NOMO-1 treated with dmso at 0.1 percent for 144 hours (cell line): ENCODE measurements at regions not wholly inside any gene's neighbourhood (a gene's known extent, or its start where the extent isn't known, plus 50 kb on each side); places are given as distances from the start of the nearest gene placed in this dataset.

ENCODE experiments used
- DNase-seq: peaks from one replicate; lab custom pipeline; 2025; ENCODE audit not compliant: unreplicated experiment; lab: John Stamatoyannopoulos, UW

DNA sequence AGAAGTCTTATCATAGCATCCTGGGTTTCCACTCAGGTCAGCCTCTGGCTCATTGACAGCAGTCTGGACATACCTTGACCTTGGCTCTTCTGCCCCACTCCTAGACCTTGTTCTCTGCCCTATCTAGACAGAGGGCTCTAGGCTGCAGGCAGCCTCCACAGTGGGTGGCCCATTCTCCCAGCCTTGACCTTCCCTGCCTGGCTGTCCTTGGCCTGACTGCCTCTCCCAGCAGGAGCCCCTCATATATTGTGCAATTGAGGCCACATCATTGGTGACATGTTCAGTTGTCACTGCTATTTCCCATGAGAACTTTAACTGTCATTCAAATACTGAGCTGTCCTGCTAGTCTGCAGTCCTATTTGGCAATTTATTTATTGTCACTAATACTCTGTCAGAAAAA, 503.4 kb downstream of the PLXNA4 start:
- DNase-seq = no peak

DNA sequence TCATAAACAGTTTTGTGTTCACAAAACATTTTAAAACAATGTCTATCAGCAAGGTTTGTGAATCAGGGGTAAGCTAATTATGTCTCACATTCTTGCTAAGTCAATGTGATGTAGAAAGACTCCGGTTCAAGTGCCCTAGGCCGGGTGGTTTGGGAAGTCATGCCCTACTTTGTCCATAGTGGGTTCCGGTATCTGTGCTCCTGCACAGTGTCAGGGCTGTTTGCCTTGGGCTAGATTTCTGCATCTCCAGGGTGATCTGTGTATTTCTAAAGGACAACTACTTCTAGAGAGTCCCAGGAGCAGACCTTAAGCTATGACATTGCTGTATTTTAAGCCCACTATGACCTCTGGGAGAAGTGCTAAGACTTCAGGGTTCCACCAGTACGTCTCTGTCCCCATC, 504.1 kb downstream of the PLXNA4 start:
- no peak for DNase-seq

DNA sequence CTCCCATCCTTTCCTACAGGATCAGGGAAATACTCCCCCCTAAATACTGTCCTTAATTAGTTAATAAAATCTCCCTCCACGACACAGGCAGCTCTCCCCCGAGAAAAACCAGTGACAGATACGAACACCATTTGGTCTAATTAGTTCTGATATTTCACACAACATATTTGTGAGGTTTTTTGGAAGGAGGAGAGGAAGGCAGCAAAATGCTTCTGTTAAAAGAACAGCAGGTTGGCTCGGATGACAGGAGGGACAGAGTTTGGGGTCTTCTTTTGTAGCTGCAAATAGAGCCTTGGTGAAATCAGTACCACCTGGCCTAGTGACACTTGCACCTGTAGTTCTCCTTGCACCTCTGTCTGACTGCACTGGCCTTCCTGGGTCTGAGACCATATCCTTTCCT, 507.0 kb downstream of the PLXNA4 start:
- DNase-seq = no peak

DNA sequence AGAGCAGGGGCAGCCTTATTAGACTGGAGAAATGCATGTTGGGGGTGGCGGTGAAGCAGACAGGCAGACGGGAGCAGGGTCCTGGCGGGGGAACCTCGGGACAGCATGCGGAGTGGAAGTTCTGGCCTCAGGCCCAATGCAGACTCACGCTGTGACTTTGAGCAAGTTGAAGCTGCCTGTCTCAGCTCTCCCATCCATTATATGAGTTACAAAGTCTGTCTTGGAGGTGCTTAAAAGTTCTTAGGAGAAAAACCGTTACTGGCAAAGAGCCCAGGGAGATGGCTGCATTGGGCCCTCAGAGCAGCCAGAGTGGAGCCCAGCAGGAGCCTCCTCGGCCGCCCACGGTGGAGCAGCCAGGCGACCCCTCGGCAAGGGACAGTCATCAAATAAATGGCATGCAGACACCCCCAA, 509.5 kb downstream of the PLXNA4 start:
- DNase-seq = no peak

DNA sequence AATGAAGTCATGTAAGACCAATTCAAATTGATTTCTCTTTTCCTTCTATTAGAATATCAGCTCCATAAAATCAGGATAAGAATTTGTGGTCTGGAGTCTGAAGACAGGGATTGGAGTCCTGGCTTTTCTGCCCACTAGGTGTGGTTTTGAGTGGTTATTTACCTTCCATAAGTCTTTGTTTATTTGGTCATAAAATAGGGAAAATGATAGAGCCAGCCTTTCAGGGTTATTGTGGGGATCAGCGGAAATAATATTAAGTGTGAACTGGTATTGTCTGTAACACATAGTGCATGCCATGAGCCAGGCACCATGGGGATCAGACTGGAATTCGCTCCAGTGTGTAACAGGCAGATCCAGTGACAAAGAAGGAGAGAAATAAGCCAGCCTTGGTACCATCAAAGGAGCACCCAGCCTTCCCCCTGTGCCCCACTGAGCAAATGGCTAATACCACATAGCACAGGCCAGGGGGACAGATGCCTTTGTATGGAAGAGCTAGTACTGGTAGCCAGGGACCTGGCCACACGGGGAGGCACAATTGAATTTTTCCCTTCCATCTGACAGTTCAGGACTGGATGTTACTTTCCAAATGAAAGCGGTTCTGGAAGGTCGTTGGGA, 509.7 kb upstream of the PODXL start:
- no peak for DNase-seq

DNA sequence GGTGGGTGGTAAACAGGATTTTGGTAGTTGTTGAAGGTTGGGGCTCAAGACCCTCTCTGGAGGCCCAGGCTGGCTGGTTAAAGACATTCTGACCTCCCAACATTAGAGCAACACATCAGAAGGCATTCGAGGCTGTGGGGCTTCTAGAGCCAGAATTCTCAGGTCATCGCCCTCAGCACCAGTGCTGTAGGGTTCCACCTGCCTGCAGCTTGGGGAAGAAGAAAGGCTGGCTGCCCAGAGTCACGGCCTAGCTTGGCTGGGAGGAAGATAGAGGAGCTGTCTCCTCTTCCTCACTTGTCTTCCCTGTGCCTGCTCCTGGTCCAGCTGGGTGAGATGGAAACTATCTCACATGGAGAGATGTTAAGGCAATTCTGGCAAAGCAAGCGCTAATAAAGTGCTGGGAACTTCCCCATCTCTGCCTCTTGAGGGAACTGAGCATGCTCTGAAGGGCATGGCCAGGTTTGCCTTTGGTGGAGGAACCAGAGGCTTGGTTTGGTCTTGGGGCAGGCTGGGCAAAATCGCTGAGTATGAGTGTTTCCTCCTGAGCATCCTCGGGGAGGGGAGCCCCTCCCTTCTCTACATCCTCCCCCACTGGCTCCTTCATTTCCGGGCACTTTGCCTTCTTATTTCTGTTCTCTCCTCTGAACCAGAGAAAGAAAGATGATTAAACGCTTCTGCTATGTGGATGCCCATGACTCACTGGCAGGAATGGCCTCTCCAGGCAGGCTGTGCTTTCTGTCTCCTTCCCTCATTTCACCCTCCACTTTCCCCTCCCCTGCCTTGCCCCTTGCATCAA, 509.0 kb upstream of the PODXL start:
- DNase-seq = no peak

DNA sequence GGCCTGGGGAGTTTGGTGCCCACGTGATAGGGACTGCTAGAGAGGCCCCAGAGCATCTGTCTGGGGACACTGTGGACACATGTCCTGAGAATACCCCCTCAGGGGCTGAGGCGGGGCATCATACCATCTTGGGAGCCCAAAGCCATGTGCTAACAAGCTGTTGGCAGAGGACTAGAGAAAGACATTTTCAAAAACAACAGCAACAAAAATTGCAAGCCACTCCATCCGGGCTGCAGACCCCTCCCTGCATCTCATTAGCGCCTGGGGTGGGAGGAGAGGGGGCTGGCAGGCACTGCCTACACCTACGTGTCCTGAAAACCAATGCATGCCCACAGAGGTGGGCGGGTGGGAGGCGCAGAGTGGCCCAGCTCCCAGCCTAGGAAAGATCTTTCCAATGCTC, 507.4 kb upstream of the PODXL start:
- DNase-seq = no peak

DNA sequence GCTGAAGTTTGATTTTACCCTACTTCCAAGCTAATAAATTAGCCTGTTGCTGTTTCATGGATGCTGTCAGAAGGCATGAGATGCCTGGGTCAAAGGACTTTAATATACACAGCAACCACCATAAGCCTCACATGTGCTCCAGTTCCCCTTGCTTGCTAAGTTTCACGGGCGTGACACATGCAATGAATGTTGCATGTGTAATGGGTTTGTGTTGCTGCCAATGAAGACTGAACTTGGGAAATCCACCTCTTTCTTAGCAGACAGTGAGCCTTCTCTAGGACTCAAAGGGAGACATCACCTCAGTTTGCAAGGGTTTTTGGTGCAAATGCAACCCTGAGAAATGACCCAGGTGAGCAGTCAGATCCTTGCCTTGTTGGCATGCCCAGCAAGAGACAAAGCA, 505.5 kb upstream of the PODXL start:
- no peak for DNase-seq

DNA sequence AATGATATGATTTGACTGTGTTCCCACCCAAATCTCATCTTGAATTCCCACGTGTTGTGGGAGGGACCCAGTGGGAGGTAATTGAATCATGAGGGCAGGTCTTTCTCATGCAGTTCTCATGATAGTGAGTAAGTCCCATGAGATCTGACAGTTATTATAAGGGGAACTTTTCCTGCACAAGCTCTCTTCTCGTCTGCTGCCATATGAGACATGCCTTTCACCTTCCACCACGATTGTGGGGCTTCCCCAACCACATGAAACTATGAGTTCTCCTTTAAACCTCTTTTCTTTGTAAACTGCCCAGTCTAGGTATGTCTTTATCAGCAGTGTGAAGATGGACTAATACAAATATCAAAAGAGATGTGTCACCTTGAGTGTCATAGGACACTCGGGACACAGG, 502.7 kb upstream of the PODXL start:
- DNase-seq = no peak

DNA sequence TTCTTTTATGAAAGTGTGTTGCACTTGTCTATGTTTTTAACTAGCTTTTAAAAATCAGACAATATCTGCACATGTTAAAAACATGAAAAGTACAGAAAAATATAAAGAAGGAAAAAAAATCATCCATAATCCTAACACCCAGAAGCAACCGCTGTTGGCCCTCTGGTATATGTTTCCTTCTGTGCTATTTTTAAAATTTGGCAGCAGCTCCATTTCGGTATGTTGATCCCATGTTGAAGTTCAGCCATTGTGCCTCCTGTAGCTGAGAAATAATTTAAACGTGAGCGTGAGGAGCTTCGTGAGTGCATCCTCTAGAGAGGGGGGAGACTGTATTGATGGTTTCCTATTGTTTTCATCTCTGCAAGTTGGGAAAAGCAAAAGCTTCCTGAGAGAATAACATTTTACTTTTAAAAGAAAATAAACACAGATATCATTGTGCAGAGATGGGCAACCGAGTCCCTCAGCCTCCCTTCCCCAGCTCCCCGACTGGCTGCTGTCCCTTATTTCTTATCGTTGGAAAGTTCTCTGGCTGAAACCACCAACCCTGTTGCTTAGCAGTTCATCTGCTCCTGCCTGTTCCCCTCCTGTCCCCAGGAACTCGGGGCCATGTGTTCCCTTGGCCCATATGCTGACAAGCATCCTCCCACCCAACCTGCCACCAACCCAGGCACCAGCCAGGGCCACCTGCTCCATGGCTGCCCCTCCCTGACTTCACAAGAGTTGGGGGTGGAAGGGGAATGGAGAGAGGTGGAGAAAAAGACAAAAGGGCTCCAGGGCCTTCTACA, 499.1 kb upstream of the PODXL start:
- DNase-seq = no peak

DNA sequence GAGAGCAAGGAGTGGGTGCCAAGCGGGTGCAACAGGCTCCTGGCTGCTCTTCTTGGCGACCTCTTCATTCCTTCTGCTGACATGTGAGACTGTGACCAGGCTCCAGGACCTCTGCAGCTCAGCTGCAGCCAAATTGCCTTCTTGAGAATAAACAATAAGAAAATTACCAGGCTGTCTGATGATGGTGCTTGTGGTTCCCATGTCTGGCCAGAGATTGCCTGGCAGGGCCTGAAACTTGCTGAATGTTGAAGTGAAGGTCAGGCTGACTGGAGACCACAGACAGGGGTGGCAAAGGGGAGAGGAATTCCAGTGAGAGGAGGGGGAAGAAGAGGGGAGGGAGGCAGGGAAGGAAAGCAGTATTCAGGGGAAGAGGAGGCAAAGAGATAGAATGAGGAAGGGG, 497.4 kb upstream of the PODXL start:
- no peak for DNase-seq

DNA sequence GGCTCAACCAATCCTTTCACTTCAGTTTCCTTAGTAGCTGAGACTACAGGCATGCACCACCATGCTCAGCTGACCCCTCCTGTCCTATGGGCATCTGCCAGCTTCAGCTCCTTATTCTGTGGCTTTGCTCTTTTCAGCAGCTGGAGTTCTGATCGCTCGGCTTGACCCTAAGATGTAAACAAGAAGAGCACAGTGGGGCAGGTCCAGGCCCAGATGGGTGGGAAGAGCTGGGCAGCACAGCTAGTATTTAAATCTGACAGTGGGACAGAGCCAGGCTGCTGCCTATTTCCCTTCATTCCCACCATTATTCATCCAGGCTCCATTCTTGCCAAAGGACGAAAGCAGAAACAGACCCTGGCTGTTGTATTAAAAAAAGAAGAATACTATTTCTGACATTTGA, 494.9 kb upstream of the PODXL start:
- no peak for DNase-seq

DNA sequence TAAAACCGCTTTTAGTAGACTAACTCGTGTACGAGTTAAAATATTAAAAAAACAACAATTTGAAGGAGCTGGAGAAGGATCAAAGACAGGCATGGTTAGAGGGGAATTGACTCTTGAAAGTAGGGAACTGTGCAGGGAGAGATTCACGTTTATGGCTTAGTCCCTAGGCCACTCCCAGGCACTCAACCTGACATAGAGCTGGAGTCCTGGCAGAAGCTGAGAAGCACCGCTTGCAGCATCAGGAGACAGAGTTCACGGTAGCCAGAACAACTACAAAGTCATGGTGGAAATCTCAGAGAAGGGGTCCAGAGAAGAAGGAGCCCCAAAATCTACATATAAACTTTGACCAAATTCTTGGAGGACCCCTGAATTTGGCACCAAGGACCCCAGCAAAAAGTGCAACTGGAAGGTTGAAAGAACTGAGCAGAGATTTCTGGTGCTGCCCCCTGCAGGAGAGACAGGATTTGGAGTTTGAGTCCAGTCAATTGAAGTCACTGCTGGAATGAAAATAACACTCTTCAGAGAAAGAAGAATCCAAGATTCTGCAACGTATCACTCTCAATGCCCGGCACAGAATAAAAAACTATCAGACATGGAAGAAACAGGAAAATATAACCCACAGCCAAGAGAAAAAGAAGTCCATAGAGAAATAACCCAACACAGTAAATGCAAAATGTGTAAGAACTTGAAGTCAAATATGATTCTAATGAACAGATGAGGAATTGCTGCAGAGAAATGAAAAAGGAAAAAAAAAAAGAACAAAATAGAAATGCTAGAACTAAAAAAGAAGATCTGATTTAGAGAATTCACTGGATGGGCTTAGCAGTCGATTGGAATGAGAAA, 493.3 kb upstream of the PODXL start:
- DNase-seq = no peak

DNA sequence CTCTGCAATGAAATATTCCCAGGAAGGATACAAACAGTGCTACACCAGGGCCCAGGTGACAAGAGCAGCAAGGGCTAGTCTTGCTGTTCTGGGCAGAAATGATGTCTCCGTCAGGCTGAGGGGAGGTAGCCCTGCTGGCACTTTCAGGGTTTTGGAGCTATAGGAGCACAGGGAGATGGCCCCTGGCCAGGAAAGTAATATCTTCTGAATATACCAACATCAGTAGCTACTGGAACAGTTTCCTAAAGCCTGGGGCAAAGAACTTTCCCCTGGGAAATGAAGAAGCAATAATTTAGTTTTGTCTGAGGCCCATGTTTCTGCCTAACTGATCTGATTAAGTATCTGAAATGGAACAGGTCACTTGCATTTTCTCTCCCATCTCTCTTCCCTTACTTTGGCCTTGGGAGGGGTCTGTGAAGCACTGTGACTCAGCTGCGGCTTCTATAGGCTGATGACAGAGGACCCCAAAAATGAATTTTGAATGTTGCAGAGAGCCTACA, 489.1 kb upstream of the PODXL start:
- DNase-seq = no peak

DNA sequence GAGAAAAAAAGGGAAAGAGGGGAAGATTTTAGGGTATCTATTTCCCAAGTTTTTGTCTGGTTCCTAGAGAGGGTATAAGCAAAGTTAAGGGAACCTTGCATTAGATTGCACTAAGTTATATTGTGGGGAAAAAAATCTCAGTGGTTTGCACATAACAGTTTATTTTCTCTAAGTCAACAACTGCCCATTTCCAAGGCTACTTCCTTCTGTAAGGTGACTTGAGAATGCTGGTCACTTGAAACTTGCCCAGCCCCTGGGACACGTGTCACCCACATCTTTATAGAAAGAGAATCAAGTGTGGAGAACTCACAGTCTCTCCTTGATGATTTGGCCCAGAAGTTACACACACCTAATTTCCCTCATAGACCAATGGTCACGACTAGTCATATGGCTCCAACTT, 488.6 kb upstream of the PODXL start:
- DNase-seq = no peak

DNA sequence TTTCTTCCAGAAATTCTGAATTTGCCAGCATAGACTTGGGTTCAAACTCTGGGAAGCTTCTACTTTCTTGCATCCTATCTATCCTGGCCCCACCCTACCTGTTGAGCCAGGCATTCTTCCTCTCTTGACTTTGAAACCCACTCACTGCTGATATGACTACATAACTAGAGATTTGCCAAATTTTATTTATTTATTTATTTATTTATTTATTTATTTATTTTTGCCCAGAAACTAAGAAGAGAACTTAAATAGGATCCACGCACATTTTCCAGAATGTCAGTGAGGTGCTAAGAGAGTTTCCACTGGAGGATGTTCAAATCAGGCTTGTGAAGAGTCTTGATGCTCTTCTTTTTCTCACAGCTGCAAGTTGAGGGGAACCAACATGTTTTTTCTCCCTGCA, 487.8 kb upstream of the PODXL start:
- DNase-seq = no peak

DNA sequence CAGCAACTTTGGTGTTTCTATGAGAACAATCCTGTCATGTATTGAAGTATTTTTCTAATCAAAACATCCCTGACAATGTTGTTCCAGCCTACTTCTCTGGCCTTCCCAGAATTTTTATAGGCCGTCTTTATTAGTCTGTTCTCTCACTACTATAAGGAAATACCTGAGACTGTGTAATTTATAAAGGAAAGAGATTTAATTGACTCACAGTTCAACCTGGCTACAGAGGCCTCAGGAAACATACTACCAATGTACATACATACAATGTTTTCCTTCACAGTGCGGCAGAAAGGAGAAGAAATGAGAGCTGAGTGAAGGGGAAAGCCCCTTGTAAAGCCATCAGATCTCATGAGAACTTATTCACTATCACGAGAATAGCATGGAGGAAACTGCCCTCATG, 484.7 kb upstream of the PODXL start:
- DNase-seq = no peak

DNA sequence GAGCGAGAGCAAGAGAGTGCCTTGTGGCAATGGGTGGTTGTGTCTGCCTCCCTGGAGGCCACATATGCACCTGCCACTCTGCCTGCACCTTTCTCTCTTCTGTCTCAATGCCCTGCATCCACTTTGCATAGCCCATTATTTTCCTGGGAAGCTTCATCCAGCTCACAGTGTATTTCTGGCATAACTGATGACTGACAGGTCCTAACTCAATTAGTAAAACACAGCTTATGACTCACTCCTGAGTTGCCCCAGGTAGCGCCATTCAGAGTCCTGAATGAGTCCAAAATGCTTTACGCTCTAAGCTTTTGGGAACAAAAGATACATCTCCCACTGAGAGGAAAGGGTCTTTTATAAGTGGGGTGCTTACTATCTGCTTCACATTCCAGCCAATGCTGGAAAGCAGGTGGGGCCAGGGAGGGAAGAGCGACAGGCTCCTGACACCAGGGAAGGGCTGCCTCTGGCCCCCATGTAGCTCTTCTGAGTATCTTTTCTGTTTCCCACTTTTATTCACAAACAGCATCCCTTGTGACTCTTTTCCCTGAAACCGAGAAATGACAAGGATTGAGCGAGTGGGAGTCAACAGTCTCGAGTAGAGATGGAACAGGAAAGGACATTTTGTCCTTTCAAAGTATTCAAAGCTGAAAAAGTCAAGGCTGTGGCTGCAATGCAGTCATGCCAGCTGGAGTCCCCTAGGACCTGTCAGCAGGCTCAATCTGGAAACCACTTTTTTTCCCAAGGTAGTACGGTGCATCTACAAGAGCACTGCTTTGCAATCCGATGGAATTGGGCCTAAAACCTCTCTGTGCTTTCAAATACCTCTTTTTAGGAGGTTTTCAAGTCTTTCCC, 479.3 kb upstream of the PODXL start:
- DNase-seq = no peak

DNA sequence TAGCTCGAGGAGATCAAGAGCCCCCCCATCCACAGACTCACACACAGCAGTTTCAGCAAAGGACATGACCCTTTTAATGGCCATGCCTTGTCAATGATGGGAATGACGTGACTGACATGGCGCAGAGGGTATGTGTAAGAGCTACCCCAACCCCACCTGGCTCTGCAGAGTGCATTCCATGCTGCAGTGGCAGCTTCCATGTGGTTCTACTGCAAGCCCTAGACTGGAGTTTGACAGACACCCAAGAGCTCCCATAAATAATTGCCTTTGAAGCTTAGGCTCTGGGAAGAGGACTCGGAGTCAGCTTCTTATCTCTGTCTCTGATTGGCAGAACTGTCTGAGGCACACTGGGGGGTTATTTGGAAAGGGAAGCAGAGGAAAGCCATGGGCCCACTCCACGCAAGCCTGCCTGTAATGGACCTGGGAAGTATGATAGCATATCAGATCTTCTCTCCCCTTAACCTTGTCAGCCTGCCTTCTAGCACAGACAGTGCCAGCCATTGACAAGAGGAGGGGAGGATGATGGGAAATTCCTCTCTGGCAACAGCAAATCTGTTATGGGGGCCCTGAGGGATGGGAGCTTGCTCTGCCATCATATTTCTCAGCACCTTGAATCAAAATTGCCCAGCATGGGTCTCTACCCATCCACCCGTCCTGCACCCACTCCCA, 478.5 kb upstream of the PODXL start:
- no peak for DNase-seq

DNA sequence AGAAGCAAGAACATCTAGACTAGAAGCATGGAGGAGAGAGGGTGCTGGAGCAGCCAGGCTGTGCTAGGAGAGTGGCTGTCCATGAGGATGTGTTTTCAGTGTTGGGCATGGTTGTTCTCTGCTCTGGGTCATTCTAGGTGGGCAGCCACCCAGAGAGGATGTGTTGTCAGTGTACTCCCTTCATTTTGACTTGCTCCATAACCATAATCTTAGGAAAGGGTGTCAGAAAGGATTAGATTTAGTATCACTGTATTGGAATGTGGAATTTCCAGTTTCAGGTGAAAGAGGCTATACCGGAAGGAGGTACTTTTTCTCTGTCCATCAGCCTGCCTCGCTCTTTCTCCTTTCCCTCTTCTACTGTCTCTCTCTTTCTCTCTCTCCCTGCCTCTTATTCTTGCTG, 474.5 kb upstream of the PODXL start:
- no peak for DNase-seq
